ENCODE measurements at regions not wholly inside any gene's neighbourhood (a gene's known extent, or its start where the extent isn't known, plus 50 kb on each side); places are given as distances from the start of the nearest gene placed in this dataset.

DNA sequence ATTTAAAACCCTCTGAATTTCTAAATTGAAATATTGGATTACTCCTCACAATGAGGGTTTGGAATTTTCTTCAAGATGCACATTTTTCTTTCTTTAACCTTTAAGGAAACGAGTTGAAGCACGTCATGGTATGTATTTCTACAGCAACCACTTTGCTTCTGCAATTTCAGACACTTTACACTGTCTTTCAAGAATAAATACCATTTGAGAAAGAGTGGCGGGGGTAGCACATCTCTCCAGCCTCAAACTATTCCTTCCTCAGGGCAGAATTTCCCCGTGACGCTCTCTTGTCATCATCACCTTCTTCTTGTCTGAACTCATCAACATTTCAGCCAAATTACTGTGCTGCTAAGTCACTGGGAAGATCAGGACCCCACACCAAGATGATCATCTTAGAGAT, 1073.4 kb downstream of the EFNB2 start:
- H3K79me2 ChIP-seq (ENCODE audit: low read length) = no peaks in the 10 kb centered on the region
- no peaks in the 10 kb centered on the region for H3K4me1 ChIP-seq (ENCODE audit: low read length)
- no peak overlapping the region for H3K9ac ChIP-seq (ENCODE audit: low read length)
- no peak overlapping the region for H3K4me3 ChIP-seq (ENCODE audit: low read length)
- H3K4me2 ChIP-seq (ENCODE audit: low read length) = no peak overlapping the region
- no peak overlapping the region for H2AFZ ChIP-seq (ENCODE audit: low read depth, low read length)
- no peaks in the 10 kb centered on the region for H3K36me3 ChIP-seq (replicated peaks; ENCODE audit: low read depth, low read length)
- H4K20me1 ChIP-seq (ENCODE audit: insufficient read depth, low read length) = no peaks in the 10 kb centered on the region
- H3K27me3 ChIP-seq (ENCODE audit: low read depth, low read length) = no peaks in the 10 kb centered on the region
- H3K9me3 ChIP-seq (ENCODE audit: insufficient read depth, low read length) = no peaks in the 10 kb centered on the region
- no peak overlapping the region for H3K27ac ChIP-seq (ENCODE audit: low read length)
- no peak for TF ChIP-seq EZH2phosphoT487 (IDR thresholded peaks at IDR 0.05; ENCODE audit: low read depth)
- TF ChIP-seq, protein P1, sequence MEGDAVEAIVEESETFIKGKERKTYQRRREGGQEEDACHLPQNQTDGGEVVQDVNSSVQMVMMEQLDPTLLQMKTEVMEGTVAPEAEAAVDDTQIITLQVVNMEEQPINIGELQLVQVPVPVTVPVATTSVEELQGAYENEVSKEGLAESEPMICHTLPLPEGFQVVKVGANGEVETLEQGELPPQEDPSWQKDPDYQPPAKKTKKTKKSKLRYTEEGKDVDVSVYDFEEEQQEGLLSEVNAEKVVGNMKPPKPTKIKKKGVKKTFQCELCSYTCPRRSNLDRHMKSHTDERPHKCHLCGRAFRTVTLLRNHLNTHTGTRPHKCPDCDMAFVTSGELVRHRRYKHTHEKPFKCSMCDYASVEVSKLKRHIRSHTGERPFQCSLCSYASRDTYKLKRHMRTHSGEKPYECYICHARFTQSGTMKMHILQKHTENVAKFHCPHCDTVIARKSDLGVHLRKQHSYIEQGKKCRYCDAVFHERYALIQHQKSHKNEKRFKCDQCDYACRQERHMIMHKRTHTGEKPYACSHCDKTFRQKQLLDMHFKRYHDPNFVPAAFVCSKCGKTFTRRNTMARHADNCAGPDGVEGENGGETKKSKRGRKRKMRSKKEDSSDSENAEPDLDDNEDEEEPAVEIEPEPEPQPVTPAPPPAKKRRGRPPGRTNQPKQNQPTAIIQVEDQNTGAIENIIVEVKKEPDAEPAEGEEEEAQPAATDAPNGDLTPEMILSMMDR (IDR thresholded peaks at IDR 0.05; ENCODE audit: low read depth, low read length) = no peak

DNA sequence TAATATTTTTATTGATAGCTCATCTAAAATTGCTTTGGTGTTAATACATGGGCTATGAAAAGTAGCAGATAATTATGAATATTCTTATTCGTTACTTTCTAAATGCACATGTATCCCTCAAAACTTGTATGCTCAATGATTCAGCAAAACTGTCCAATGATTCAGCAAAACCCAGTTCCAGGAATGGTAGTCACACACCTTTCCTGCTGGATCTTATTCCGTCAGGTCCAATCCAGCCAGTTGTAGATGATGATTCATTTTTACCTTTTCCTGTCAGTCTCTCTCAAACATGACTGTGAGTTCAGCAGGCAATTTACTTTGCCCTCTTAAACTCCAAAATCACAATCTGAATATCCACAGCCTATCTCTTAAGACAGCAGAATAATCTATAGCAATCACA, 1082.6 kb downstream of the EFNB2 start:
- H3K27me3 ChIP-seq (ENCODE audit: low read depth, low read length) = no peaks in the 10 kb centered on the region
- H2AFZ ChIP-seq (ENCODE audit: low read depth, low read length) = no peak overlapping the region
- H4K20me1 ChIP-seq (ENCODE audit: insufficient read depth, low read length) = no peaks in the 10 kb centered on the region
- H3K9ac ChIP-seq (ENCODE audit: low read length) = no peak overlapping the region
- TF ChIP-seq EZH2phosphoT487 (IDR thresholded peaks at IDR 0.05; ENCODE audit: low read depth) = no peak
- TF ChIP-seq, protein P1 (IDR thresholded peaks at IDR 0.05; ENCODE audit: low read depth, low read length) = no peak
- no peak overlapping the region for H3K4me2 ChIP-seq (ENCODE audit: low read length)
- H3K4me1 ChIP-seq (ENCODE audit: low read length) = no peaks in the 10 kb centered on the region
- H3K4me3 ChIP-seq (ENCODE audit: low read length) = no peak overlapping the region
- no peaks in the 10 kb centered on the region for H3K79me2 ChIP-seq (ENCODE audit: low read length)
- no peaks in the 10 kb centered on the region for H3K36me3 ChIP-seq (replicated peaks; ENCODE audit: low read depth, low read length)
- H3K27ac ChIP-seq (ENCODE audit: low read length) = no peak overlapping the region
- no peaks in the 10 kb centered on the region for H3K9me3 ChIP-seq (ENCODE audit: insufficient read depth, low read length)

DNA sequence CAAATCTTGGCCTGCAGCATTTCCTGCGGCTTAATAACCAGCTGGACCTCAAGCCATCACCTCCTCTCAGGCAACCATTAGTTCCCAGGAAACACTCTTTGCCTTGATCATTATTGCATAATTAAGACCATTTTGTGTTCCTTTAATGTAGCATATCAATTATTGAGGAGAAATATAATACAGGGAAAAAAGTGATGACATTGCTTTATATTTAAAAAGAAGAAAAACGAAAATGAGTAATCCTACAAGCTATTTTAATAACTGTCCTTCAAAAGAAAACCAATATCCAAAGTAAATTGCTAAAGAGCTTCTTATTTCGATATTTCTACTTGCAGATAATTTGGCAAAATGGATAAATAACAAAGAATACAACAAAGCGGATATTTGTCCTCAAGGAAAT, 1084.7 kb downstream of the EFNB2 start:
- Histone ChIP-seq H3K27me3 (ENCODE audit: low read depth, low read length) (no peaks in the 10 kb centered on the region), H3K9ac (ENCODE audit: low read length) (no peak overlapping the region), H3K27ac (ENCODE audit: low read length) (no peak overlapping the region), H3K36me3 (replicated peaks; ENCODE audit: low read depth, low read length) (no peaks in the 10 kb centered on the region), H3K79me2 (ENCODE audit: low read length) (no peaks in the 10 kb centered on the region), H3K9me3 (ENCODE audit: insufficient read depth, low read length) (no peaks in the 10 kb centered on the region), H2AFZ (ENCODE audit: low read depth, low read length) (no peak overlapping the region), H3K4me3 (ENCODE audit: low read length) (no peak overlapping the region), H4K20me1 (ENCODE audit: insufficient read depth, low read length) (no peaks in the 10 kb centered on the region), H3K4me2 (ENCODE audit: low read length) (no peak overlapping the region), H3K4me1 (ENCODE audit: low read length) (no peaks in the 10 kb centered on the region)
- no peak for TF ChIP-seq EZH2phosphoT487 (IDR thresholded peaks at IDR 0.05; ENCODE audit: low read depth)
- TF ChIP-seq, protein P1 (IDR thresholded peaks at IDR 0.05; ENCODE audit: low read depth, low read length) = no peak

DNA sequence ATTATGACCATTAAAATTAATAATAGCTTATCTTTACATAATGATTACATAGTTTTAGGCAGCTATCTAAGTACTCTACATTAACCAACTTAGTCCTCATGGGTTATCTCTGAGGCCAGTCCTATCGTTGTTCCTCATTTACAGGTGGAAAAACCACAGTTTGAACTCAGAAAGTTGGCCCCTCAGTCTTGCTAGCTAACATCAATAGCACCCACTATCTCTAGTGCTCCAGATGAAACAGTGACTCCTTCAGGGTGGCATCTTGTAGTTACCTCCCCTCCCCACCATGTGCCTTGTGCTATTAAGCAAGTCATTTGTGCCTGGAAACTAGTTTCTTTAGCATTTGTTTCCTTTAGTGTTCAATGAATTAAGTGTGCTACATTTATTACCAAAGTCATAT, 1086.7 kb downstream of the EFNB2 start:
- H3K9me3 ChIP-seq (ENCODE audit: insufficient read depth, low read length) = no peaks in the 10 kb centered on the region
- no peaks in the 10 kb centered on the region for H3K27me3 ChIP-seq (ENCODE audit: low read depth, low read length)

More for the DNA sequence above, 1086.7 kb downstream of the EFNB2 start:
- Histone ChIP-seq H3K4me2 (ENCODE audit: low read length) (no peak overlapping the region), H3K4me3 (ENCODE audit: low read length) (no peak overlapping the region), H3K36me3 (replicated peaks; ENCODE audit: low read depth, low read length) (no peaks in the 10 kb centered on the region), H3K27ac (ENCODE audit: low read length) (no peak overlapping the region), H3K9ac (ENCODE audit: low read length) (no peak overlapping the region), H3K4me1 (ENCODE audit: low read length) (no peaks in the 10 kb centered on the region), H3K79me2 (ENCODE audit: low read length) (no peaks in the 10 kb centered on the region), H4K20me1 (ENCODE audit: insufficient read depth, low read length) (no peaks in the 10 kb centered on the region), H2AFZ (ENCODE audit: low read depth, low read length) (no peak overlapping the region)
- no peak for TF ChIP-seq EZH2phosphoT487 (IDR thresholded peaks at IDR 0.05; ENCODE audit: low read depth)
- TF ChIP-seq, protein P1 (IDR thresholded peaks at IDR 0.05; ENCODE audit: low read depth, low read length) = no peak

Data from OCI-LY3 (cell line).